ENCODE measurements at regions not wholly inside any gene's neighbourhood (a gene's known extent, or its start where the extent isn't known, plus 50 kb on each side); places are given as distances from the start of the nearest gene placed in this dataset.

GRCh38 chr4:187887906-187888305, 107.7 kb upstream of the ZFP42 start:
- no peak for TF ChIP-seq POLR2A (IDR thresholded peaks at IDR 0.05)
- no peak for TF ChIP-seq CTCF (IDR thresholded peaks at IDR 0.05)
